GM23248 (cell line): ENCODE measurements at regions not wholly inside any gene's neighbourhood (a gene's known extent, or its start where the extent isn't known, plus 50 kb on each side); places are given as distances from the start of the nearest gene placed in this dataset.
"Not testable (repeated sequence)": the region's sequence is repeated elsewhere in the genome, so short reads cannot be mapped to it uniquely, and the experiment has no call there.

Experiments
- DNase-seq: peaks from one replicate; pipeline ENCODE4 v3.0.0-alpha.2; 2015
- H2AFZ ChIP-seq: fragments of 200-600 bp; sonication (generic); 2 replicates; pipeline ENCODE4 v1.6.1; 2016; ENCODE audit warnings: antibody characterized with exemption
- H3F3A ChIP-seq: fragments of 200-600 bp; sonication (generic); 2 replicates; pipeline ENCODE4 v1.6.1; 2016; ENCODE audit warnings: mild to moderate bottlenecking, antibody characterized with exemption, mixed run types; ENCODE audit not compliant: insufficient read depth
- H3K27ac ChIP-seq: fragments of 200-600 bp; sonication (generic); 2 replicates; pipeline ENCODE4 v1.5.1; 2016; ENCODE audit warnings: mild to moderate bottlenecking
- H3K27me3 ChIP-seq: fragments of 200-600 bp; sonication (generic); replicated peaks from 2 replicates; pipeline ENCODE4 v1.6.1; 2016; ENCODE audit warnings: mild to moderate bottlenecking; ENCODE audit not compliant: insufficient read depth
- H3K36me3 ChIP-seq: fragments of 200-600 bp; sonication (generic); 2 replicates; pipeline ENCODE4 v1.6.1; 2016; ENCODE audit warnings: low read depth, mild to moderate bottlenecking
- H3K4me1 ChIP-seq: fragments of 200-600 bp; sonication (generic); 2 replicates; pipeline ENCODE4 v1.6.1; 2016; ENCODE audit warnings: mild to moderate bottlenecking; ENCODE audit not compliant: insufficient read depth
- H3K4me2 ChIP-seq: fragments of 200-600 bp; sonication (generic); one replicate; pipeline ENCODE4 v1.6.1; 2016; ENCODE audit warnings: mild to moderate bottlenecking; ENCODE audit not compliant: unreplicated experiment
- H3K4me3 ChIP-seq: fragments of 200-600 bp; sonication (generic); 2 replicates; pipeline ENCODE4 v1.5.1; 2016; ENCODE audit warnings: mild to moderate bottlenecking
- H3K79me2 ChIP-seq: fragments of 200-600 bp; sonication (generic); 2 replicates; pipeline ENCODE4 v1.6.1; 2016; ENCODE audit warnings: mild to moderate bottlenecking; ENCODE audit not compliant: insufficient read depth
- H3K9ac ChIP-seq: fragments of 200-600 bp; sonication (generic); 2 replicates; pipeline ENCODE4 v1.6.1; 2016; ENCODE audit warnings: mild to moderate bottlenecking
- H3K9me2 ChIP-seq: fragments of 200-600 bp; sonication (generic); 2 replicates; pipeline ENCODE4 v1.6.1; 2016; ENCODE audit warnings: mixed run types, mild to moderate bottlenecking, moderate library complexity; ENCODE audit not compliant: insufficient read depth
- H3K9me3 ChIP-seq: fragments of 200-600 bp; sonication (generic); one replicate; pipeline ENCODE4 v1.6.1; 2017; ENCODE audit warnings: low read depth
- H4K20me1 ChIP-seq: fragments of 200-600 bp; sonication (generic); 2 replicates; pipeline ENCODE4 v1.6.0; 2016; ENCODE audit not compliant: insufficient read depth
- EZH2 ChIP-seq: fragments of 200-600 bp; sonication (generic); IDR thresholded peaks from 2 replicates; pipeline ENCODE4 v1.6.1; 2018; ENCODE audit warnings: antibody characterized with exemption, mild to moderate bottlenecking; ENCODE audit not compliant: insufficient read depth, poor library complexity, severe bottlenecking
- EZH2phosphoT487 ChIP-seq: fragments of 200-600 bp; sonication (generic); IDR thresholded peaks from 2 replicates; pipeline ENCODE4 v1.6.1; 2018; ENCODE audit warnings: antibody characterized with exemption, moderate library complexity, mild to moderate bottlenecking, low read depth; ENCODE audit not compliant: insufficient read depth
- WGBS, 2 experiments: methylation state at CpG; one replicate each; pipeline ENCODE4 v1.1.6; 2015 to 2017; ENCODE audit warnings: low lambda C conversion rate in 2 of 2, low coverage in 1 of 2; ENCODE audit errors: missing lambda C conversion rate in 2 of 2; 5-methylcytosine and 5-hydroxymethylcytosine counted together
- in situ Hi-C: fragments of 300-500 bp; cut with MboI; formaldehyde crosslinking; loops from 2 replicates; pipeline ENCODE4 v1.15.0; 2020

DNA sequence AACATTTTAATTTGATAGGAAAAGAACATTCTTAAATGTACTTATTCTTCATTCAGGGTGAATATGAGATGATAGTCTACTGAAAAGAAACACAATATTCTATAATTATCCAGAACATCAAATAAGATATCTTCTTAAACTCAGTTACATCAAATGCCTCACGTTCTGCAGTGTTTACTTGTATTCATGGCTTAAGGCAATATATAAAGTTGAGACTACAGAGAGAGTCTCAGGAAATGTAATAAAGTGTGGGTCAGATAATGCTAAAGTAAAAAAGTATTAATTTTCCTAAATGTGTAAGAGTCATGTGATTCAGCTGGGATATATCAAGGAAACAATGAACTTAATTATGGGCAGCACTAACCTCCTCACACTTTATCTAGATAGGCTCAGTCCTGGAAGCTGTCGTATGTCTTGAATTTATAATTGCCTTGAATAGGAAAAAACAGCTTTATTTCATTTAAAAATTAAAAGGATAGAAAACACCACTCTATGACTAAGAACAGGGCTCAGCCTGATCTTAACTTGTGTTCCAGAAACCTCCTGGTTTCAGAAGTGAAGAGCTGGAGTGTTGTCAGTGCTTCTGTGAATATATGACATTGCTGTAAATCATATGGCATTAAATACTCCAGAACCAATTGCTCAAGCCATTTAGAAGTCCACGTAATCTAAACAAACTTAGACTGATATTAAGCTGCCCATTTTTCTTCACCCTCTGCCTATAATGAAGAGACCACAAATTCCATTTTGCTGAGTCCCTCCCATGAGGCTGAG lies 240.2 kb downstream of the FSIP2 start:
- TF ChIP-seq EZH2 (no peak), EZH2phosphoT487 (peak; percentile 91)
- Histone ChIP-seq H3K9me3 (no peaks in the 10 kb centered on the region), H3K9ac (no peak overlapping the region), H3K27ac (peak overlapping the region; percentile 19; the same call in 1 of the 2 replicates), H3K9me2 (no peaks in the 10 kb centered on the region), H3K36me3 (no peaks in the 10 kb centered on the region), H3K4me3 (no peak overlapping the region), H3F3A (peaks cover 11% of the 10 kb centered on the region), H3K4me1 (peaks cover 14% of the 10 kb centered on the region), H2AFZ (no peak overlapping the region), H3K27me3 (no peaks in the 10 kb centered on the region), H3K79me2 (no peaks in the 10 kb centered on the region), H4K20me1 (no peaks in the 10 kb centered on the region), H3K4me2 (peak overlapping the region; percentile 20)
- 18 to 21% methylated on average over 3 of the region's 3 CpGs for WGBS, 2 experiments
- DNase-seq: peak; percentile 64
- in situ Hi-C loops: no loop called here

- Histone ChIP-seq H2AFZ (no peak overlapping the region), H3K9ac (no peak overlapping the region), H3K4me2 (no peak overlapping the region), H3K4me1 (peaks cover 14% of the 10 kb centered on the region), H3K9me3 (no peaks in the 10 kb centered on the region), H3K27ac (peak overlapping the region; percentile 19; the same call in 1 of the 2 replicates), H3K79me2 (no peaks in the 10 kb centered on the region), H3K27me3 (no peaks in the 10 kb centered on the region), H3K4me3 (no peak overlapping the region), H3F3A (peaks cover 11% of the 10 kb centered on the region), H3K9me2 (no peaks in the 10 kb centered on the region), H3K36me3 (no peaks in the 10 kb centered on the region), H4K20me1 (no peaks in the 10 kb centered on the region)
- in situ Hi-C loops: no loop called here
- TF ChIP-seq EZH2 (no peak), EZH2phosphoT487 (no peak)
- DNase-seq: peak; percentile 62
- WGBS, 2 experiments: 55 to 59% methylated on average over 2 of the region's 2 CpGs
Measured at GRCh38 chr2:185979546-185980071, 241.0 kb downstream of the FSIP2 start.

- Histone ChIP-seq H4K20me1 (no peaks in the 10 kb centered on the region), H3K4me2 (no peak overlapping the region), H3K4me1 (peaks cover 14% of the 10 kb centered on the region), H3K79me2 (no peaks in the 10 kb centered on the region), H3K36me3 (no peaks in the 10 kb centered on the region), H3K27me3 (0 out of 2 replicates have a peak, but pooled peaks cover 3% of the 10 kb centered on the region), H3K9me3 (no peaks in the 10 kb centered on the region), H3F3A (peaks cover 11% of the 10 kb centered on the region), H3K9ac (no peak overlapping the region), H3K4me3 (no peak overlapping the region), H3K27ac (no peak overlapping the region), H3K9me2 (no peaks in the 10 kb centered on the region), H2AFZ (no peak overlapping the region)
- TF ChIP-seq EZH2phosphoT487 (no peak), EZH2 (no peak)
- in situ Hi-C loops: no loop called here
- WGBS, 2 experiments: 91 to 96% methylated on average over 3 of the region's 3 CpGs
- no peak for DNase-seq
Measured at GRCh38 chr2:185980944-185981343, 242.3 kb downstream of the FSIP2 start.

GRCh38 chr2:185984670-185985069 lies 246.1 kb downstream of the FSIP2 start:
- H3F3A ChIP-seq: no peaks in the 10 kb centered on the region
- no peak overlapping the region for H3K4me2 ChIP-seq
- H3K4me3 ChIP-seq: no peak overlapping the region
- H3K4me1 ChIP-seq: peaks cover under 1% of the 10 kb centered on the region; the same call in 1 of the 2 replicates
- no peak overlapping the region for H3K27ac ChIP-seq
- no peaks in the 10 kb centered on the region for H4K20me1 ChIP-seq
- WGBS, 2 experiments: 85 to 96% methylated on average over 1 of the region's 1 CpG
- H3K27me3 ChIP-seq: 0 out of 2 replicates have a peak, but pooled peaks cover 7% of the 10 kb centered on the region
- DNase-seq: no peak
- no peaks in the 10 kb centered on the region for H3K9me2 ChIP-seq
- TF ChIP-seq EZH2phosphoT487 (no peak), EZH2 (no peak)
- no peaks in the 10 kb centered on the region for H3K79me2 ChIP-seq
- no peaks in the 10 kb centered on the region for H3K9me3 ChIP-seq
- H3K36me3 ChIP-seq: no peaks in the 10 kb centered on the region
- H3K9ac ChIP-seq: no peak overlapping the region
- H2AFZ ChIP-seq: no peak overlapping the region
- in situ Hi-C loops: no loop called here

DNA sequence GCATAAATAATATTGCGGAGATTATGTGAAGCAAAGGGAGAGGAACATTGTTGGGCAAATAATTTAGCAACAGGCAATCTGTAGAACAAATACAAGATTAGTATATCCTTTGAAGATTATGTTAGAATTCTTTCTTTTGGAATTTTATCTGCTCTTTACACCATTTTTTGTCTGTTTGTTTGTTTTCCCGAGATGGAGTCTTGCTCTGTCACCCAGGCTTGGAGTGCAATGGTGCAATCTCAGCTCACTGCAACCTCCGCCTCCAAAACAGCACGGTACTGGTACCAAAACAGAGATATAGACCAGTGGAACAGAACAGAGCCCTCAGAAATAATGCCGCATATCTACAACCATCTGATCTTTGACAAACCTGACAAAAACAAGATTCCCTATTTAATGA lies 250.3 kb downstream of the FSIP2 start:
- H4K20me1 ChIP-seq, H3K4me1 ChIP-seq, H3K36me3 ChIP-seq, H3K4me2 ChIP-seq, H3K9me2 ChIP-seq, H3K9ac ChIP-seq, in situ Hi-C loops, H3K27me3 ChIP-seq, H3K27ac ChIP-seq, H3K79me2 ChIP-seq, H3K4me3 ChIP-seq, H3K9me3 ChIP-seq, H2AFZ ChIP-seq, DNase-seq, H3F3A ChIP-seq: not testable (repeated sequence)
- WGBS, 2 experiments: 79 to 81% methylated on average over 5 of the region's 5 CpGs
